Stimulated activated CD4-positive, alpha-beta T cell treated with anti-CD3 and anti-CD28 coated beads, TNF-alpha, amount 100 ng/mL, for 48 hours (primary cell): ENCODE measurements at regions not wholly inside any gene's neighbourhood (a gene's known extent, or its start where the extent isn't known, plus 50 kb on each side); places are given as distances from the start of the nearest gene placed in this dataset.
A peak's percentile ranks its signal among the peaks of the same experiment; 100 is the strongest.

Experiments
- DNase-seq, 3 donors: peaks; one replicate each; pipeline ENCODE4 v3.0.0-alpha.2; 2020; ENCODE audit warnings: low read depth in 3 of 3

DNA sequence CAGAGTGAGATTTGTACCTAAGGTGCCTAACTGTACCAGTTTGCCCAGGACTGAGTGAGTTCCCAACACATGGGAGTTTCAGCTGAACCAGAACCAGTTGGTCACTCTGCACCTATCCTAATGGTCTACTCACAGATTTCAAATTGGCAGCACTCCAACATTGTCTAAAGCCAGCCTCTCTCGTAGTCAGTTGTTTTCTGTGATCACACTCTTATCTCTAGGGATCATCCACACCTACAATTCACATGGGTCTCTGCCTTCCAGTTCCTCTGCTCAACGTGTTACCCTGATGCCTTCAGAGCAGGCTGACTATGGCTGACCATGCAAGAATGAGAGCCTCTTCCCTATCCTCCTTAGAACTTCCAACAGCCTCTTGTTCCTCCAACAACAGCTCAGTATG lies 624.8 kb downstream of the NTRK3 start:
- no peak for DNase-seq

DNA sequence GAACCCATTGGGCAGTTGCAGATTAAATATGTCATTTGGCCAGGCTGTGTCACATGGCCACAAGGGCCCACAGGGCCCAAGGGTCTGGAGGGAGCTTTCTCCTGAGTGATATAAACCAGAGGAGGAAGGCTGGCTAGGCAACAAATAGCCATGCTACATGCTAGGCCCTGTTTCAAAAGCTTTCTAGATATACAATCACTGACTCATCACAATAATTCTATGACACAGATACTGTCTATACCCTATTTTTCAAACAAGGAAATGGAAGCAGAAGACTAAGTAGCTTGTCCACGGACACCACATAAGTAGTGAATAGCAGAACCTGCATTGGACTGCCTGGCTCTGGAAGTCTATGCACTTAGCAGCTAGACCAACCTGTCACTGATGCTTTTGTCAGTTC lies 625.4 kb downstream of the NTRK3 start:
- DNase-seq = no peak

DNA sequence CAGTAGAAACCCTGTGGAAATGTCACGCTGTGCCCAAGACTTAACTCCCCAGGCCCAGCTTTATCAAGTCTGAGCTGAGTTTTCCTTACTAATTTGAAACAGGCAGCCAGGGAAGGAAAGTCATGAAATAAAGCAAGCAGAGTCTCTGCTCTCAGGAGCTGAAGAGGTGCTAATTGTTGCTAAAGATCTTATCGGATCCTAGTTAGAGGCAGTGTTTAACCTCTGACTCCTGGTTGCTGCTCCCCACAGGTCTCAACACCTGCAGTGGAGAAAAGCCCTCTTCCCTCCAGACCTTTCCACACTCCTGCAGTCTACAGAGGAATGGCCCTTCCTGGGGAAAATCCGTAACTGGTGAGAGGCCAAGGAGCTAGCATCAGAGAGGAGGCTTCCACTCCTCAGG lies 628.2 kb downstream of the NTRK3 start:
- DNase-seq = no peak

DNA sequence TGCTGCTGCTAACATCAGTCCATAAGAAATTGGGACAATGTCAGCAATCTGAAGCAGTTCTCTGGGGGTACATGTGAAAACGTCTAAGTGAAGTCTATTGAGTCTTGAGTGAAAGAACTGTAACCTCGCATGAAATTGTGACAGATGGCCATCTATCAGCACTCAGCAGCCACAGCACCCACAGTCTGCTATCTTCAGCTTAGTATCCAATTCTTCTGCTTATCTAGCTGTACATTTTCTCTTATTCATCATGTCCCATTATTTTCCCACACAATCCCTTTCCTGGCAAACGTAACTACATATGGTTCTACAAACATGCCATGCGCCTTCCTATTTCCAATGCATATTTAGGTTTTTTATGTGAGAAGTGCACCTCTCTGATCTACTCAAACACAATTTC lies 629.7 kb downstream of the NTRK3 start:
- no peak for DNase-seq

DNA sequence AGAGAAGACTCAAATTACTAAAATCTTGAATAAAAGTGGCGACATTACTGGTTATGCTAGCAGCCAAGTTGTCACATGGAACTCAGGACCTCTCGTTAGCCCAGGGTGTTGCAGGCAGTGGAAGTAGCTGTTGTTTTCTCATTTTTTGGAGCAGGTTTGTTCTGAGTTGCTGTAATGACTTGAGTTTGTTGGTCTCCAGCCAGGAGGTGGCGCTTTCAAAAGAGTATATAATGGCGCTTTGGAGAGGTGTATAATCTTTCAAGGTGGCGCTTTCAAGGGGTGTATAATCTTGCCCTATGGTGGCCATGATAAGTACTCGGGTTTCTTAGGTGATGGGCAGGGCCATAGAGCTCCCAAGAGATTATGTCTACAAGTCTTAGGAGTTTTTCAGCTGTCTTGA lies 632.7 kb downstream of the NTRK3 start:
- no peak for DNase-seq

DNA sequence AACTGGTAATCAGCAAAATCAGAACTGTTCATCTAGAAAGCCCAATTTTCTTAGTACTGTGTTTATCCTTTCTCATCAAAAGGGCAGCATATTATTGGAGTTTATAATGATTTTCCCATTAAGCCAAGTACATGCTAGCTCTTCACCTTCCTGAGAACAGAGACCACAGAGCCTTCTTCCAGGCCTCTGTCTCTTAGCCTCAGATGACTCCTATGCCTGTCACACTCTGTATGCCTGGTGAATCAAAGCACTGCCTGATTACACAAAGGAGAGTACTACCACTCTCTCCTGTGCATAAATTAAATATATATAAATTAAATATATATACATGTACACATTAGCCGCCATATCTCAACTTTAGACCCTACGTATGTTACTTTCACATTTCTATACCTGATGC lies 636.1 kb downstream of the NTRK3 start:
- no peak for DNase-seq

DNA sequence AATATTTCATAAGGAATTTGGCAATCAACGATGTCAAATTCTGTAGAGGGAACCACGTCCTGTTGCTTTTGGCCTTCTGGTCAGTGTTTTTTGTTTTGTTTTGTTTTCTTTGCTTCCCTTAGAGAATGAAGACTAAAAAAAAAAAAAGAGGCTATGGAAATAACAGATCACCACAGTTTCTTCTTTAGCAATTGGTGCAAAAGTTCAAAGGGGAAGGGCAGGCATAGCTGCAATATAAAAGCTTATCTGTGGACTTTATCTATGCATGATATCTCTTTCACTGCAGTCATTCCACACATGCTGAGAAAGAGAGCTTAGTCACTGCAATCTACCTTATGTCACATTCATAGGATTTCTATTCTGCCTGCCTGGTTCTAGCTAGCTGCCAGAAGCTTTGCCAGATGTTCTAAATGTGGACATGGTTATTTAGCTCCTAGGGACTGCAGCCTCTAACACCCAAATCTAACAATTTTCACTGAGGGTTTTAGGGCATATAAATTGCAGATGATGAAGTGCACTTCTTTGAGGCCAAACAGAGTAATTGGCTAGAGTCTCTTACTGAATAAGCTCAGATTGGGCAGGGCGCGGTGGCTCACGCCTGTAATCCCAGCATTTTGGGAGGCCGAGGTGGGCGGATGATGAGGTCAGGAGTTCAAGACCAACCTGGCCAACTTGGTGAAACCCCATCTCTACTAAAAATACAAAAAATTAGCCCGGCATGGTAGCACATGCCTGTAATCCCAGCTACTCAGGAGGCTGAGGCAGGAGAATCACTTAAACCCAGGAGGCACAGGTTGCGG lies 637.2 kb downstream of the NTRK3 start:
- DNase-seq = no peak

DNA sequence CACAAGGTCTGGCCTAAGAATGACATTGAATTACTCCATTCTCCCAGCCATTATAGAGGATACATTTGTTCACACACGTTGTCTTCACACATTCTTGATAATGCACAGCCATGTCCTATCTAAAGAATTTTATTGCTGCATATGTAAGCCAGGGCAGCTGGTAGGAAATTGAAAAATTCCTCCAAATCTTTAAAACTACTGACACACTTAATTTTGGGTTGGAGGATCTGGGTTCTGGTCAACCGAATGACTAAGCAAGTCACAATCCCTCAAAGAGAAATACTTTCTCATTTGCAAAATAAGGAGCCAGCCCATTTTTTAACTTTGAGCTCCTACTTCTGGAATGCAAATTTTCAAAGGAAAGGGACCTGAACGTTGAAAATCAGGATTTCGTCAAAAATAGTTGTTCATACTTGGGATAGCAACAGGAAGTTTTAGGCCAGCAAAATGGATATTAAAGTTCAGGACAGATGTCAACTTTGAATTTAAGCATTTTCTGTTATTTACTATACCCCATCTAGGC lies 638.3 kb downstream of the NTRK3 start:
- DNase-seq = no peak

DNA sequence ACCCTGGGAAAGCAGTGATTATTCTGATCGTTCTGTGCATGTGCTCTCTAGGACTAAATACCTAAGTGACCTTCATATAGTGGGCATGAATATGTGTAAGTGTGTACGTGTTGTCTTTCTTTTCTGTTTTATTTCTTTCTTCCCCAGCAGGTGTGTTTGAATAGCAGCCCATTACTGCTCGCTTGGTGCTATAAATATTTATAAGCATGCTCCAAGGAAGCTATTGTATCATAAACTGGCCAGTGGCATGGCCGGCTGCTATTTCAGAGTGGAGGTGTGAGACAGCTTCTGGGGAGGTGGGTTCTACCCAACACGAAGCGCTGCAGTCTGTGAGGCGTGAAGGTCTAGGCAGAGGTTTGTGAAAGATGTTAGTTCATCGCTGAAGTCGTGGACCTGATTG lies 641.8 kb downstream of the NTRK3 start:
- DNase-seq = no peak

DNA sequence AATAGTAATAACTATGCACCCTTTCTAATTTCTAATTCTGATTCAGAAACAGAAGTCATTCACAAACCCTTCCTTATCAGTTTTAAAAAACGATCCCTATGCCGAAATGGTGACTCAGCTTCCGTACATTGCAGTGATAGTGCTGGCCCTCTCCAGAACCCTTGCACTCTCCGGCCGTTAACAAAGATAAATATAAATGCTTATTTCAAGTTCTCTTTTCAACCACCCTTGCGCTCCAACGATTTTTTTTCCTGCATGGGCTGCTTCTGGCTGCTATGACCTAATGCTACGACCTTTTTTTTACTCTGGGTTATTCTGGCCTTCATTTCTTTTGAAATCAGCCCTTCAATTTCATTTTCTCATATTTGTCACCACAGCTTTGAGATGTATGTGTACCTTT lies 646.2 kb downstream of the NTRK3 start:
- no peak for DNase-seq

DNA sequence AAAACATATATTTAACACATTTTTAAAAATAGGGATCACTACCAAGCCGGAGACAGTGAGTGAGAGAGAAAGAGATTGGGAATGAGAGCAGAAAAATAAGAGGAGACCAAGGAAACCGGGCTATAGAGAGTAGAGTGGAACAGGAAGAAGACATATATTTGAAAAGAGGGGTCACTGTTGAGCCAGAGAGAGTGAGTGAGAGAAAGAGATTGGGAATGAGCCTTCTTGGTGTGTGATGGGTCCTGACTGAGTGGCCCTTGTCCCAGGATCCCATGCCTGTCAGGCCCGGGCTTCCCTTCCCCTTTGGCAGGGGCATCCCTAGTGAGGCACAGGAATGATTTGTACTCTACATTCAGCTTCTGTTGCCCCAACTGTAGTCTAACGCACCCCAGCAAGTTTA lies 646.6 kb downstream of the NTRK3 start:
- DNase-seq = no peak

DNA sequence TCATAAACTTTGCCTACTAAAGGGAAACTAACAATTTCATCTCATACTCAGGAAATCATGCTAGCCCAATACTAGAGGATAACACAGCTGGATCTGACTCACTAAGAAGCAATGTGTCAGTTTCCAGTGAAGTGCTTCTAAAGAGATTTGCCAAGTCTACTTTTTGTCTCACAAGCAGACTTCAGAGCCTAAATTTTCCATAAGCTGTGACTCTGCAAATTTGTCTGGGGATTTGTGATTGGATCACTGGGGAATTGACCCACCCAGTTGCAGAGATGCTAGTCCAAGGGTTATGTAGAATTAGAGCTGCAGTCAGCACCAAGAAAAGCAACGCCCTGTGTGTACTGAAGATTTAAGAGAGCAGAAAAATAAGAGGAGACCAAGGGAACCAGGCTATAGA lies 647.1 kb downstream of the NTRK3 start:
- no peak for DNase-seq

DNA sequence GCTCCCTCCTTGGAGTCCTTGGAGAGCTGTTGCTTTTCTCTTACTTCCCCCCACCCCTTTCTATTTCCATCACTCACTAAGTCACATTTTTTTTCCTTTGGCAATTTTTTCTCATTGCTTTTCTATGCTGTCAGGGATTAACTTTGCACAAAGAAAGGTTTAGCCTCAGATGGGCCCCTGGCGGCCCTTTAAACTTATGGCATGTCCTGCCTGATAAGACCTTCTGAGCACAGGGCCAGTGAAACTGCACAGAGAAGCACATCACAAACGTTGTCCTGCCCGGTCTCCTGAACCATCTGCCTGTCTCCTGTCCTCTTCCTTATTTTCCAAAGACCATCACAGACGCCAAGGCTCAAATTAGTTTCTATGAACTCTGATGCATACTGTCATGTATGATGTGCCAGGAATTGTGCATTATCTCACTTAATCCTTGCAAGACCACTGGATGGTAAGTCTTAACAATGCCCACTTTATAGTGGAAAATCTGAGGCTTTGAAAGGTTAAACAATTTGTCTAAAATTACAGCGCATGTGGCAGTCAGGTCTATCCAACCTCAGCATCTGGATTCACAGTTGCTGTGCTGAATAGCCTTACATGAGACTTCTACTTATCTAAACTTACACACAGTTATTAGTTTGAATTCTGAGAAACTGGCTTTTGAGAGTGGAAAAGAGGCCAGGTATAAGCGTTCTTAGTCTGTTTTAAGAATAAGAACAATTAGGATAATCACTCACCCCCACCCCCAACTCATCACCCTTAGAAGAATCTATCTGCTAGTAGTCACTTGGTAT lies 648.1 kb downstream of the NTRK3 start:
- no peak for DNase-seq

DNA sequence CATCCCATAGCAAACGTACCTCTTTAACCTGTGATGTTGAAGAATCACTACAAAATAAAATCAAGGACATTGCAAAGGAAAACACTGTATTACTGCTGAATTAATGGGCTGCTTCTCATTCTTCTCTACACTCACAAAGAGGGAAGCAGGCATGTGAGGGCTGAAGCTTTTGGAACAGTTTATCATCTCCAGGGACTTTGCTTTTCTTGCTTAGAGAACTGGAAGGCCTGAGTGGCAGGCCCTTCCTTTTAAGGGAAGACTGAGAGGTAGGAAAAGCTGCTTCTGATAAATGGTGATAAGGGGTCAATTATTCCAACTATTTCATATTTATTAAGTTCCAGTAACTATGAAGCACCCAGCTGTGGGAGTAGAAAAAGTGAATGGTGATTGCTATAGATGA lies 649.6 kb downstream of the NTRK3 start:
- no peak for DNase-seq

DNA sequence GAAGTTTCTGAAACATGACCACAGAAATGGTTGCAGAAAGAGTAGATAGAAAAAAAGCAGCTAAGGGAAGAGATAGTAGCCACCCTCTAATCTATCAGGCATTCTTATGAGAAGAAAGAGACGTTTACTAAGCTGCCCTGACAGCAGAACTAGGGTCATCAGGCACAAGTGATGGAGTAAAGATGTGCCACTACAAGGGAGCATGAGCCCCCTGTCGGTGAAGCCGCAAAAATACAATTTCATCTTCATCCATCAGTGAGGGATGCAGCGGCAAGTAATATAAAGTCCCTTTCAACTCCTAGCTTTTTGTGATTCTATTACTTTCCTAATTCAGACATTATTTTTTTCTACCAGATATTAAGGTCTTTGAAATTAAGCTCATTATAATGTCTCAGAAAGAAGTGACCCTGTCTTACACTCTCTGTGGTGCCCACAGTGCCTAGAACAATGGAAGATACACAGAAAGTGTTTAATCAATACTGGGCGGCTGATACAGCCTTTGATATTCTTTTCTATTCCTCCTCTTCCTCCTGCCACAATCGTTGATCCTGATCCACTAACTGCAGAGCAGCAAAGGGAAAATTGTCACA lies 651.6 kb downstream of the NTRK3 start:
- peak in 1 of 3 donors; percentile 9 for DNase-seq

DNA sequence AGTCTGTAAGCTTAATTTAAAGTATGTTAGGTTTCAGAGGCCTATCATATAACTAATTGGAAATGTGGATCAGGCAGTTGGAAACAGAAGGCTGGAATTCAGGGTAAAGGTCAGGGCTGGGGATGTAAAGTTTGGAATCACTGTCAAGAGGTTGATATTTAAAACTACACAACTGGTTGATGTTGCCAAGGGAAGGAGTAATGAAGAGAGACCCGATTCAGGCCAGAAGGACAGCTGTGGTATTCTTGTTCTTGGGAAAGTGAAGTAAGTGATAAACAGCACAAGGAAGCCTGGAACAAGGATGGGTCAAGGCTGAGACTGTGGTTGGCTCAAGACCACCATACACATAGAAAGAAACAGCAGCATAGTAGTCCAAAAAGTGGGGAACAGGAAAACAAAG lies 654.2 kb downstream of the NTRK3 start:
- no peak for DNase-seq

DNA sequence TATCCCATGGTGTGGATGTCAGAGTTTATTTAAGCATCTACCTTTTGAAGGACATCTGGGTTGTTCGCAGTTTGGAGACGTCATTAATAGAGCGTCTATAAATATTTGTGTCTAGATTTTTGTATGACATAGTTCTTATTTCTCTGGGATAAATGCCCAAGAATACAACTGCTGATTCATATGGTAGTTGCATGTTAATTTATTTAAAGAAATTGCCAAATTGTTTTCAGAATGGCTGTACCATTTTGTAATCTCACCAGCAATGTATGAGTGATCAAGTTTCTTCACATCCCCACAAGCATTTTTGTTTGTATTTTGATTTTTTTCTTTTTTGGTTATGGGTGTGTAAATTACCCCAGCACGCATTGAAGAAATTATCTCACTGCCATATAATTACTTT lies 656.9 kb downstream of the NTRK3 start:
- DNase-seq = no peak

DNA sequence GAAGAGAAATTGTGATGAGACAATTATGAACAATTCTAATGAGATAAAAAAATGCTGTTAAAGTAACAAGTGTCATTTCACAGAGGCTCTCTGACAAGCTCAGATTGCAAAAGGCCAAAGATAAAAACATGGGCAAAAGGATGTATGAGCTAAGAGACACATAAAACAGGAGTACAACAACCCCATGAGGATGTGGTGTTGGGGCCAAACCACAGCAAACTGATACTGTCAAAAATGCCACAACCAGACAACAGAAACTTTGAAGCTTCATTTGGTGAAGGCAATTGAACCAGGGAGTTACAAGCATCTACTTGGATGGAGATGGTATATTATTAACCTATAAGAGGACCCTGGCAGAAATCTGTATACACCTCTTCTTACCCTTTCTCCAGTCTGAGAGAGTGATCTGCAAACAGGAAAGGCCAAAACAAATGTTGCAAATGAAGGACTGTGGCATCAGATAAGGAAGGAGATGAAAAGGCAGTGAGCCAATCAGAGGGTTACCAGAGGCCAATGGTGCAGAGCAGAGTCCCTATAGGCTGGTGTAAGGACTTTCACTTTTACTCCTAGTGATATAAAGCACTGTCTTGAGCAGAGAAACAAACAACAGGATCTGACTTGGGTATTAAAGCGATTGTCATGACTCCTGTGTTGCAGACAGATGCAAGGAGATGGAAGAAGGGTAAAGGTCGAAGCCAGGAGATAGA lies 659.0 kb downstream of the NTRK3 start:
- DNase-seq = no peak

DNA sequence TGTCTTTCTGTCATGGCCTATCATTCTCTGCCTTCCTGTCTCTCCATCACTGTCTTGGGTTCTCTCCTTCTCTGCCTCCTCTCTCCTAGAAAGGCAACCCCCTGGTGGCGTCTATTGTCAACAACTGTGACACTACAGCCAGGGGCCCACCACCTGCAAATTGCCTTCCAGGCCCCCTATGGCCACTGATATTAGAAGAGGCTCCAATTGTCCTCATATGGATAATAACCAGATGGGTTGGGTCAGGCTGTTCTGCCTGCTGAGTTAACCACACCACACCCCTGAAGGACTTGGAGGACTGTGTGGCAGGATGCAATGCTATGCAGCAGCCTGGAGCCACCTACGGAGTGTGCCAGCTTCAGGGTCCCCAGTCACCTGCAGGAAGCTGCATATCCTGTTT lies 665.0 kb downstream of the NTRK3 start:
- DNase-seq = no peak

DNA sequence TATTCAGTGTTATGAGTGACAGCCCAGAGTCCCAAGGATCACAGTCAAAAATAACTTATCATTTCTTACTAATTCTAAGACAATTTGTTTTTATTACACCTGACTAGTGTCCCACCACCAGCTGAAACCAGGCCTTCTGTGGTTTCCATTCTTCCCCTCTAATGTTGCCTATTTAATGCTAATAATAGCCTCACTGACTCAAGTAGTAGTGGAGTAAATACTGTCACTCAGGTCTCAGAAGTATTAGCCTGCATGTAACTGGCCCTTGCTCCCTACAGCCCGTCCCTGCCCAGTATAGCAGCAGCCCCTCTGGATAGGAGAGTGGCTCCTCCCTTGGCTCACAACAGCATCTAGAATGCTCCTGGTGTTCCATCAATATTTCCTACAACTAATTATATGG lies 665.5 kb downstream of the NTRK3 start:
- DNase-seq = no peak

DNA sequence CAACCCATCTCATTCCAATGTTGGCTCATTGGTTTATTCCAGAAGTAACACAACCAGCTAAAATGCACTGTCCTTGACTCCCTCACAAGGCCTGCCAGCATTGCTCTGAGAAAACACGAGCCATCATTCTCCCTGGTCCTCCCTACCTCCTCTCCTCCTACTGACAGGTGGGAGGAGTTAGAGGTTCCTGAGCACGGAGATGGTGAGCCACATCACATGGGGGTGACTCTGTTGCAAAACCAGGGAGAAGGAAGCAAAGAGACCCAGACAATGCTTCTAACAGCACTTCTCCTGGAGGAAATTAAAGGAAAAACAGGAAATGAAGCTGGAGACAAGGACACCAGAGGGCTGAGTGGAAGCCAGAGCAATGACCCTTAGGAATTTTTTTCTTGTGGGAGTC lies 667.4 kb downstream of the NTRK3 start:
- no peak for DNase-seq

DNA sequence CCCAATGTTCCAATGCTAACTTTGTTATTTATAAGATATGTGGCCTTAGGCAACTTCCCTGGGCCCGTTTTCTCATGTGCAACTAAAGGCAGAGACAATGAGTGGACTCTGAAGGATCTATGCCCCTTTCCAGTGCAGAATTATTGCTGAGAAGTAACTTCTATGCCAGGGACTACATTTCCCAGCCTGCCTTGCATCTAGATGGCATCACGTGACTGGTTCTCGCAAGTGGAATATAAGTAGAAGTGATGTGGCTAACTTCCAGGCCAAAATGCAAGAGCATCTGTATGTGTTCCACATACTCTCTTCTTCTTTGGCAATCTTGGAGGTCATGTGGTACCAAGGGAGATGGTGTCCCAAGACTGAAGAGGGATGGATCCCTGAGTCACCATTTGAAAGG lies 674.4 kb downstream of the NTRK3 start:
- DNase-seq = no peak
